ENCODE measurements at regions not wholly inside any gene's neighbourhood (a gene's known extent, or its start where the extent isn't known, plus 50 kb on each side); places are given as distances from the start of the nearest gene placed in this dataset.

GRCh38 chr4:44100456-44100855, 348.2 kb downstream of the KCTD8 start:
- no peaks in the 10 kb centered on the region for H3K4me1 Mint-ChIP-seq (ENCODE audit: unreplicated experiment)
- no peaks in the 10 kb centered on the region for H3K27me3 Mint-ChIP-seq
- DNase-seq (ENCODE audit: extremely low spot score, unreplicated experiment) = no peak
- H3K9me3 Mint-ChIP-seq = peaks cover 4% of the 10 kb centered on the region
- H3K27ac Mint-ChIP-seq = no peak overlapping the region
- no peak for TF ChIP-seq CTCF (conservative IDR thresholded peaks at IDR 0.05)
- H3K36me3 Mint-ChIP-seq = no peaks in the 10 kb centered on the region
- H3K4me3 Mint-ChIP-seq = no peak overlapping the region

GRCh38 chr4:44118971-44119680, 329.5 kb downstream of the KCTD8 start:
- no peak for TF ChIP-seq CTCF (conservative IDR thresholded peaks at IDR 0.05)
- Mint-ChIP-seq H3K27me3 (no peaks in the 10 kb centered on the region), H3K27ac (no peak overlapping the region), H3K36me3 (no peaks in the 10 kb centered on the region), H3K4me3 (no peak overlapping the region), H3K9me3 (no peaks in the 10 kb centered on the region), H3K4me1 (ENCODE audit: unreplicated experiment) (no peaks in the 10 kb centered on the region)
- no peak for DNase-seq (ENCODE audit: extremely low spot score, unreplicated experiment)

- Mint-ChIP-seq H3K4me1 (ENCODE audit: unreplicated experiment) (no peaks in the 10 kb centered on the region), H3K36me3 (no peaks in the 10 kb centered on the region), H3K27ac (no peak overlapping the region), H3K27me3 (no peaks in the 10 kb centered on the region), H3K9me3 (no peaks in the 10 kb centered on the region), H3K4me3 (no peak overlapping the region)
- TF ChIP-seq CTCF (conservative IDR thresholded peaks at IDR 0.05) = no peak
- DNase-seq (ENCODE audit: extremely low spot score, unreplicated experiment) = no peak
These were observed 328.0 kb downstream of the KCTD8 start for GRCh38 chr4:44120646-44121045.

- DNase-seq (ENCODE audit: extremely low spot score, unreplicated experiment) = no peak
- Mint-ChIP-seq H3K27ac (no peak overlapping the region), H3K36me3 (no peaks in the 10 kb centered on the region), H3K4me3 (no peak overlapping the region), H3K4me1 (ENCODE audit: unreplicated experiment) (no peaks in the 10 kb centered on the region), H3K9me3 (no peaks in the 10 kb centered on the region), H3K27me3 (no peaks in the 10 kb centered on the region)
- TF ChIP-seq CTCF (conservative IDR thresholded peaks at IDR 0.05) = no peak
These were observed 327.4 kb downstream of the KCTD8 start for GRCh38 chr4:44121210-44121609.
